GM18861 (cell line): ENCODE measurements at regions not wholly inside any gene's neighbourhood (a gene's known extent, or its start where the extent isn't known, plus 50 kb on each side); places are given as distances from the start of the nearest gene placed in this dataset.
"Not testable (repeated sequence)": the region's sequence is repeated elsewhere in the genome, so short reads cannot be mapped to it uniquely, and the experiment has no call there.

Experiments used
- ATAC-seq: cut with Tn5 transposase; IDR thresholded peaks from one replicate; pipeline ENCODE4 v1.9.1; 2021; ENCODE audit not compliant: unreplicated experiment

- no peak for ATAC-seq
Measured at GRCh38 chr7:91620827-91621226, 259.7 kb downstream of the MTERF1 start.

GRCh38 chr7:91627324-91627723 lies 253.2 kb downstream of the MTERF1 start:
- not testable (repeated sequence) for ATAC-seq

- ATAC-seq = no peak
Measured at GRCh38 chr7:91628742-91629141, 251.8 kb downstream of the MTERF1 start.

- no peak for ATAC-seq
Measured at GRCh38 chr7:91630581-91631380, 249.7 kb downstream of the MTERF1 start.

GRCh38 chr7:91632234-91632940 lies 248.1 kb downstream of the MTERF1 start:
- ATAC-seq = no peak

GRCh38 chr7:91633013-91633441 lies 247.5 kb downstream of the MTERF1 start:
- ATAC-seq = no peak

GRCh38 chr7:91634485-91635177 lies 245.9 kb downstream of the MTERF1 start:
- no peak for ATAC-seq

- ATAC-seq = no peak
Measured at GRCh38 chr7:91636129-91636724, 244.3 kb downstream of the MTERF1 start.

- no peak for ATAC-seq
Measured at GRCh38 chr7:91636728-91637127, 243.8 kb downstream of the MTERF1 start.

- ATAC-seq = no peak
Measured at GRCh38 chr7:91644256-91644655, 236.2 kb downstream of the MTERF1 start.

- no peak for ATAC-seq
Measured at GRCh38 chr7:91645542-91645941, 235.0 kb downstream of the MTERF1 start.

- ATAC-seq = no peak
Measured at GRCh38 chr7:91651986-91652385, 228.5 kb downstream of the MTERF1 start.

- no peak for ATAC-seq
Measured at GRCh38 chr7:91653286-91653685, 227.2 kb downstream of the MTERF1 start.

- ATAC-seq = no peak
Measured at GRCh38 chr7:91655656-91656055, 224.8 kb downstream of the MTERF1 start.

- ATAC-seq = no peak
Measured at GRCh38 chr7:91656541-91657482, 223.7 kb downstream of the MTERF1 start.

GRCh38 chr7:91657483-91658071 lies 222.9 kb downstream of the MTERF1 start:
- ATAC-seq = no peak

- ATAC-seq = no peak
Measured at GRCh38 chr7:91659096-91659495, 221.4 kb downstream of the MTERF1 start.

- no peak for ATAC-seq
Measured at GRCh38 chr7:91660734-91661356, 219.7 kb downstream of the MTERF1 start.

- no peak for ATAC-seq
Measured at GRCh38 chr7:91661727-91662126, 218.8 kb downstream of the MTERF1 start.
